IMR-90 (cell line): ENCODE measurements at regions not wholly inside any gene's neighbourhood (a gene's known extent, or its start where the extent isn't known, plus 50 kb on each side); places are given as distances from the start of the nearest gene placed in this dataset.

Experiments
- ATAC-seq: fragments of 200-7000 bp; cut with Tn5 transposase; 2 replicates; pipeline ENCODE4 v1.9.1; 2020; ENCODE audit warnings: low read depth, mild to moderate bottlenecking, moderate library complexity
- BruUV-seq: library from RNA; stranded (reverse); fragments of 400-500 nt; replicated peaks from 2 replicates; lab custom pipeline; 2021; lab: Mats Ljungman, UMichigan
- CTCF ChIA-PET: fragments of 300-600 bp; formaldehyde crosslinking; extraction: SDS; loops from one replicate; lab custom pipeline; 2021; ENCODE audit warnings: antibody characterized with exemption; lab: Yijun Ruan, JAX
- POLR2A ChIA-PET: fragments of 300-600 bp; sonication (Branson Sonifier 250); formaldehyde crosslinking; loops from one replicate; lab custom pipeline; 2022; ENCODE audit warnings: antibody characterized with exemption; ENCODE audit not compliant: unreplicated experiment; lab: Charles Lee
- DNase-seq: peaks from one replicate; pipeline ENCODE4 v3.0.0; 2013
- H2AFZ ChIP-seq: replicated peaks from 2 replicates; pipeline ENCODE3; 2013; ENCODE audit warnings: low read length, mild to moderate bottlenecking; ENCODE audit not compliant: poor library complexity
- H2AK5ac ChIP-seq: 2 replicates; pipeline ENCODE4 v1.6.1; 2013; ENCODE audit warnings: low read depth, low read length, inconsistent platforms
- H2AK9ac ChIP-seq: replicated peaks from 2 replicates; pipeline ENCODE3; 2013; ENCODE audit warnings: mild to moderate bottlenecking, low read depth, low read length, moderate library complexity; ENCODE audit not compliant: poor library complexity
- H2BK120ac ChIP-seq: 2 replicates; pipeline ENCODE4 v1.6.1; 2013; ENCODE audit warnings: low read depth, low read length, inconsistent platforms
- H2BK15ac ChIP-seq: 3 replicates; pipeline ENCODE4 v1.6.1; 2013; ENCODE audit warnings: low read depth, low read length, inconsistent platforms
- H2BK20ac ChIP-seq: 2 replicates; pipeline ENCODE4 v1.6.1; 2013; ENCODE audit warnings: low read depth, mild to moderate bottlenecking, inconsistent platforms, low read length, moderate library complexity
- H2BK5ac ChIP-seq: 2 replicates; pipeline ENCODE4 v1.6.1; 2013; ENCODE audit warnings: mild to moderate bottlenecking, low read depth, low read length, inconsistent platforms; ENCODE audit not compliant: poor library complexity, severe bottlenecking
- H3K14ac ChIP-seq: replicated peaks from 2 replicates; pipeline ENCODE4 v1.6.1; 2013; ENCODE audit warnings: low read depth, low read length, inconsistent platforms
- H3K18ac ChIP-seq: 2 replicates; pipeline ENCODE4 v1.6.1; 2013; ENCODE audit warnings: low read depth, low read length, control low read depth
- H3K23ac ChIP-seq: 2 replicates; pipeline ENCODE4 v1.6.1; 2013; ENCODE audit warnings: low read depth, low read length, inconsistent platforms
- H3K27ac ChIP-seq: 2 replicates; pipeline ENCODE4 v1.5.1; 2013; ENCODE audit warnings: mild to moderate bottlenecking, control low read depth, low read length; ENCODE audit not compliant: insufficient read depth
- H3K27me3 ChIP-seq: 2 replicates; pipeline ENCODE4 v1.6.1; 2013; ENCODE audit warnings: low read length; ENCODE audit not compliant: control insufficient read depth, insufficient read depth
- H3K36me3 ChIP-seq: 2 replicates; pipeline ENCODE4 v1.6.1; 2013; ENCODE audit warnings: low read length, mixed read lengths; ENCODE audit not compliant: control insufficient read depth, insufficient read depth
- H3K4ac ChIP-seq: 2 replicates; pipeline ENCODE4 v1.6.1; 2013; ENCODE audit warnings: low read depth, low read length, inconsistent platforms
- H3K4me1 ChIP-seq: 2 replicates; pipeline ENCODE4 v1.6.1; 2013; ENCODE audit warnings: low read length, mixed read lengths; ENCODE audit not compliant: control insufficient read depth, insufficient read depth
- H3K4me2 ChIP-seq: 2 replicates; pipeline ENCODE4 v1.6.1; 2013; ENCODE audit warnings: low read depth, mild to moderate bottlenecking, control low read depth, low read length, moderate library complexity
- H3K4me3 ChIP-seq: 2 replicates; pipeline ENCODE4 v1.5.1; 2013; ENCODE audit warnings: low read depth, mild to moderate bottlenecking, control low read depth, low read length, moderate library complexity; ENCODE audit not compliant: insufficient read depth
- H3K56ac ChIP-seq: 2 replicates; pipeline ENCODE4 v1.6.1; 2013; ENCODE audit warnings: low read length, inconsistent platforms; ENCODE audit not compliant: insufficient read depth; ENCODE audit errors: extremely low read depth
- H3K79me1 ChIP-seq, 2 experiments: 2 replicates each; pipeline ENCODE4 v1.6.1; 2013; ENCODE audit warnings: low read length in 2 of 2, inconsistent platforms in 1 of 2, low read depth in 1 of 2
- H3K9ac ChIP-seq: 2 replicates; pipeline ENCODE4 v1.6.1; 2013; ENCODE audit warnings: low read depth, low read length, control low read depth
- H3K9me1 ChIP-seq: 2 replicates; pipeline ENCODE4 v1.6.1; 2013; ENCODE audit warnings: low read length, inconsistent platforms; ENCODE audit not compliant: insufficient read depth
- H3K9me3 ChIP-seq: 2 replicates; pipeline ENCODE4 v1.6.1; 2013; ENCODE audit warnings: low read length; ENCODE audit not compliant: control insufficient read depth, insufficient read depth
- H4K20me1 ChIP-seq: 2 replicates; pipeline ENCODE4 v1.6.1; 2013; ENCODE audit warnings: low read length, inconsistent platforms; ENCODE audit not compliant: insufficient read depth
- H4K5ac ChIP-seq: 2 replicates; pipeline ENCODE4 v1.6.1; 2013; ENCODE audit warnings: mild to moderate bottlenecking, low read depth, low read length, control low read depth
- H4K8ac ChIP-seq, 2 experiments: 2 replicates each; pipeline ENCODE4 v1.6.1; 2013; ENCODE audit warnings: low read depth in 2 of 2, low read length in 2 of 2, control low read depth in 1 of 2, inconsistent platforms in 1 of 2
- H4K91ac ChIP-seq: 2 replicates; pipeline ENCODE4 v1.6.1; 2013; ENCODE audit warnings: low read depth, low read length, inconsistent platforms; ENCODE audit not compliant: insufficient read depth
- BHLHE40 ChIP-seq: fragments of 150-350 bp; IDR thresholded peaks from 2 replicates; pipeline ENCODE4 v1.6.1; 2016; ENCODE audit warnings: mild to moderate bottlenecking, low read depth, low read length
- CEBPB ChIP-seq: IDR thresholded peaks from 2 replicates; pipeline ENCODE4 v1.6.1; 2012; ENCODE audit warnings: low read depth, low read length, improper control_type of control experiment
- CTCF ChIP-seq: conservative IDR thresholded peaks from 2 replicates; pipeline ENCODE4 v1.5.1; 2012; ENCODE audit warnings: mild to moderate bottlenecking, low read depth, low read length, improper control_type of control experiment
- FOS ChIP-seq: fragments of 150-350 bp; IDR thresholded peaks from 2 replicates; pipeline ENCODE4 v1.6.1; 2016; ENCODE audit warnings: low read depth, low read length
- MAFK ChIP-seq: IDR thresholded peaks from 2 replicates; pipeline ENCODE4 v1.6.1; 2012; ENCODE audit warnings: low read depth, low read length, improper control_type of control experiment
- MXI1 ChIP-seq: IDR thresholded peaks from 2 replicates; pipeline ENCODE4 v1.6.1; 2012; ENCODE audit warnings: low read depth, mild to moderate bottlenecking, low read length, moderate library complexity, borderline replicate concordance
- POLR2A ChIP-seq: IDR thresholded peaks from 2 replicates; pipeline ENCODE4 v1.6.1; 2012; ENCODE audit warnings: mild to moderate bottlenecking, low read depth, low read length
- RAD21 ChIP-seq: IDR thresholded peaks from 2 replicates; pipeline ENCODE4 v1.6.1; 2012; ENCODE audit warnings: low read length, improper control_type of control experiment
- RCOR1 ChIP-seq: IDR thresholded peaks from 2 replicates; pipeline ENCODE4 v1.6.1; 2012; ENCODE audit warnings: mild to moderate bottlenecking, low read length, improper control_type of control experiment; ENCODE audit not compliant: insufficient replicate concordance
- RFX5 ChIP-seq: IDR thresholded peaks from 2 replicates; pipeline ENCODE4 v1.8.0; 2012; ENCODE audit warnings: low read depth, mild to moderate bottlenecking, low read length, moderate library complexity
- WGBS, 2 experiments: methylation state at CpG; one replicate each; pipeline versions ENCODE4 v1.1.5 to v1.1.7; 2013; ENCODE audit warnings: missing lambda C conversion rate in 2 of 2; ENCODE audit not compliant: insufficient read length in 1 of 2; ENCODE audit errors: extremely low coverage in 2 of 2; 5-methylcytosine and 5-hydroxymethylcytosine counted together
- dilution Hi-C: fragments of 300-500 bp; cut with HindIII; formaldehyde crosslinking; loops from one replicate; pipeline ENCODE4 v1.14.3; 2018; ENCODE audit warnings: low sequenced_read_pairs; ENCODE audit not compliant: unreplicated experiment
- in situ Hi-C: fragments of 300-500 bp; cut with MboI; formaldehyde crosslinking; loops from 3 replicates; pipeline ENCODE4 v1.14.3; 2019; ENCODE audit warnings: low sequenced_read_pairs, inconsistent platforms, mixed read lengths
- intact Hi-C: fragments of 100-400 bp; cut with micrococcal nuclease; formaldehyde crosslinking; loops from 2 replicates; pipeline ENCODE4 v1.10.0; 2022
- TF ChIP-seq, protein P1 (sequence below): fragments of 150-350 bp; IDR thresholded peaks from 2 replicates; pipeline ENCODE4 v1.6.1; 2016; ENCODE audit warnings: low read depth, mild to moderate bottlenecking, low read length, moderate library complexity, borderline replicate concordance

- Histone ChIP-seq H2BK15ac (no peak overlapping the region), H3K27ac (no peak overlapping the region), H3K27me3 (no peaks in the 10 kb centered on the region), H4K8ac (no peak overlapping the region), H3K9ac (no peak overlapping the region), H3K23ac (no peak overlapping the region), H2BK20ac (no peak overlapping the region), H3K9me3 (peaks cover 16% of the 10 kb centered on the region), H2BK5ac (no peak overlapping the region), H3K4ac (no peak overlapping the region), H3K9me1 (no peaks in the 10 kb centered on the region), H3K18ac (no peak overlapping the region), H4K20me1 (no peaks in the 10 kb centered on the region), H3K79me1 (no peaks in the 10 kb centered on the region), H2AFZ (no peak overlapping the region), H3K4me2 (no peak overlapping the region), H3K36me3 (no peaks in the 10 kb centered on the region), H4K5ac (no peak overlapping the region), H3K4me1 (no peaks in the 10 kb centered on the region), H4K91ac (no peak overlapping the region), H2AK5ac (no peak overlapping the region), H3K56ac (no peak overlapping the region), H3K14ac (no peak overlapping the region), H3K4me3 (no peak overlapping the region), H2BK120ac (no peak overlapping the region), H2AK9ac (no peak overlapping the region)
- POLR2A ChIA-PET, result no interaction called here
- in situ Hi-C loops, result no loop called here
- intact Hi-C loops, result no loop called here
- dilution Hi-C loops, result no loop called here
- CTCF ChIA-PET, result no interaction called here
- ATAC-seq (no peak), DNase-seq (no peak)
- no CpG with 5 or more reads among the region's 1 CpG for WGBS, 2 experiments
- TF ChIP-seq BHLHE40, result no peak
- TF ChIP-seq FOS, result no peak
- TF ChIP-seq CEBPB, result no peak
- no peak for TF ChIP-seq RFX5
- no peak for TF ChIP-seq POLR2A
- TF ChIP-seq RCOR1, result no peak
- no peak for TF ChIP-seq MXI1
- no peak for TF ChIP-seq CTCF
- TF ChIP-seq RAD21, result no peak
- TF ChIP-seq MAFK, result no peak
- TF ChIP-seq, protein P1, sequence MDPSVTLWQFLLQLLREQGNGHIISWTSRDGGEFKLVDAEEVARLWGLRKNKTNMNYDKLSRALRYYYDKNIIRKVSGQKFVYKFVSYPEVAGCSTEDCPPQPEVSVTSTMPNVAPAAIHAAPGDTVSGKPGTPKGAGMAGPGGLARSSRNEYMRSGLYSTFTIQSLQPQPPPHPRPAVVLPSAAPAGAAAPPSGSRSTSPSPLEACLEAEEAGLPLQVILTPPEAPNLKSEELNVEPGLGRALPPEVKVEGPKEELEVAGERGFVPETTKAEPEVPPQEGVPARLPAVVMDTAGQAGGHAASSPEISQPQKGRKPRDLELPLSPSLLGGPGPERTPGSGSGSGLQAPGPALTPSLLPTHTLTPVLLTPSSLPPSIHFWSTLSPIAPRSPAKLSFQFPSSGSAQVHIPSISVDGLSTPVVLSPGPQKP, result no peak
- BruUV-seq, result no TSS peak
Observed at GRCh38 chr12:125386652-125387051, 321.4 kb downstream of the AACS start.
